ENCODE measurements at regions not wholly inside any gene's neighbourhood (a gene's known extent, or its start where the extent isn't known, plus 50 kb on each side); places are given as distances from the start of the nearest gene placed in this dataset.
"Not testable (repeated sequence)": the region's sequence is repeated elsewhere in the genome, so short reads cannot be mapped to it uniquely, and the experiment has no call there.

DNA sequence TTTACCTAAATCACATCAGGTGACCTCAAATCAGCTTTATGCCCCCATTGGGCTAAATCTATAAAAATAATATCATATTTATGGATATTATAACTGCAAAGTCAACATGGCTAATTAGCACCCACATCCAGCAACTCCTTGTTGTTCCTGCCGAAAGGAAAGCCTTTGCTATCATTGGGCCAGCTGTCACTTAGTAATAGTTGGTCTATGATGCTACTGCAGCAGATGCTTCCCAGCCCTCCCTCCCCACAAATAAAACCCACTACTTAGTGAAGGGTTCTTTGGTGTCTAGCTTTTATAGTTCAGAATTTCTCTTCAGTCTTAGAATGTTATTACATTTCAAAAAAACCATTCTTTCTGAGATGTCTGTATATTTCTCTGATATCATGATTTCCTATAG lies 116.9 kb upstream of the ENPEP start:
- no peak for DNase-seq

DNA sequence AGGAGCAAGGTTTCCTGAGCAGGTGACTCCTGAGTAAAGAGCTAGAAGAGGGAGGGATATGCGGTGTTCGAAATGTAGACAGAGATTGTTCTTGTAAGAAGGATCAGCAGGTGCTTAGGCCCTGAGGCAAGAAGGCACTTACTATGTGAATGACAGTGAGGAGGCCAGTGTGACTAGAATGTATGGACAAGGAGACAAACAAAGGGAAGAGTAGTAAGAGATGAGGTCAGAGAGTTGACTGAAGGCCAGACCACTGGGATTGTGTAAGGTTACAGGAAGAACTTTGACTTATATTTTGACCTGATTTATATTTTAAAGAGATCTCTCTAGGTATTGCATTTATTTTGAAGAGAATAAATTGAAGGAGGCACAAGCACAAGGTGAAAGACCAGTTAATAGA lies 118.4 kb upstream of the ENPEP start:
- DNase-seq = no peak

GRCh38 chr4:110354460-110354859 lies 121.5 kb upstream of the ENPEP start:
- DNase-seq = no peak

GRCh38 chr4:110352670-110353442 lies 123.1 kb upstream of the ENPEP start:
- no peak for DNase-seq

- DNase-seq = no peak
These were observed 127.1 kb upstream of the ENPEP start for GRCh38 chr4:110348711-110349383.

DNA sequence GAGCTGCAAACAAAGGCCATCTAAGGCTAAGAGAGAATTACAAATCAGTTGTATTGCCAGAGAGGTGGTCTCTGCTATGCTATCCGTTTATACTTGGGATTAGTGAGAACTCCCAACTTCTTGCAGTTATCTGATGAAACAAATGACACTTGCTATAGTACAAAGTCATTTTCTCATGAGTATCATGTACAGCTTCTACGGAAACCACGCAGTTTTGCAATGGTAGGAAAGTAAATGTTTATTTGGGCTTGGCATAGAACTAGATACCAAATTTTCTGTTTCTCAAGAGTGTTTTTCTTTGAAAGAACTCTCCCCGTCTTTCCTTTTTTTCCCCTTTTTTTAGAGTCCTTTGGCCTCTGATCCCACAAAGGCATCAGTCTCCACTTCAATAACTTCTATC lies 128.2 kb upstream of the ENPEP start:
- no peak for DNase-seq

DNA sequence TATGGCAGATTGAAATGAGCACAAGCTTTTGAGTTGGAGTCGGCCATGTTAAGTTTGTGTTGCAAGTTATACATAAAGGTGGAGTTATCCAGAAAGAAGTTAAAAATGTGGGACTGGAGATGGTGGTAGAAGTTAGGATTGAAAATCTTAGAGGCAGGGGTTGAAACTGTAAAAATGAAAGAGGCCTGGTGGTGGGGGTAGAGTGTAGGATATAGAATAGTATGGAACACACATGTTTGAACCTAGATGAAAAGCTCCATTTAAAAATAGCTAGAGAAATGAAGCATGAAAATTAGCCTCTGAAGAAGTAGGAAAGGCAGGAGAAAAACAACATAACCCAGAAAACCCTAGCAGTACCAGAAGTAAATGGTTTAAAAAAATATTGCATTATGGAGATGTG lies 131.8 kb upstream of the ENPEP start:
- no peak for DNase-seq

- DNase-seq = no peak
These were observed 132.4 kb upstream of the ENPEP start for GRCh38 chr4:110343534-110343933.

- DNase-seq = not testable (repeated sequence)
These were observed 134.8 kb upstream of the ENPEP start for GRCh38 chr4:110341118-110341517.

GRCh38 chr4:110335399-110335798 lies 137.0 kb upstream of the ELOVL6 start:
- DNase-seq = no peak

DNA sequence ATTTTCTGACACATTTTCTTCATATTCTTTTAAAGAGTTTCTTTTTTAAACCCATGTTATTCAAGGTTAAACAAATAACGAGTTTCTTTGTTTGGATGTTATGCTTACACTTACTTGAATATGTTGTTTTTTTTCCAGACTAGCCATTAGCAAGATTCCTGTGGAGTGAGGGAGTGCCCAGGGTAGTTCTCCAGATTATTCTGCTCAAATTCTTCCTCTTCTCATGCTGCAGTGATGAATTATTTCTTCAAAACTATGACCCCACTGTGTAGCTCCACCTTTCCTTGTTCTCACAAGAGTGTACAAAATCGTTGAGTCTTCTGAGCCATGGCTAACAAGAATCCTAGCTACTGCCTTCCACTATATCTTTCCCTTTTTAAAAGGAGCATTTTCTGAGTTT lies 134.1 kb upstream of the ELOVL6 start:
- DNase-seq = no peak

GRCh38 chr4:110326426-110326825 lies 128.0 kb upstream of the ELOVL6 start:
- DNase-seq = not testable (repeated sequence)

- no peak for DNase-seq
These were observed 112.4 kb upstream of the ELOVL6 start for GRCh38 chr4:110310795-110311194.

- no peak for DNase-seq
These were observed 111.3 kb upstream of the ELOVL6 start for GRCh38 chr4:110309675-110310074.

DNA sequence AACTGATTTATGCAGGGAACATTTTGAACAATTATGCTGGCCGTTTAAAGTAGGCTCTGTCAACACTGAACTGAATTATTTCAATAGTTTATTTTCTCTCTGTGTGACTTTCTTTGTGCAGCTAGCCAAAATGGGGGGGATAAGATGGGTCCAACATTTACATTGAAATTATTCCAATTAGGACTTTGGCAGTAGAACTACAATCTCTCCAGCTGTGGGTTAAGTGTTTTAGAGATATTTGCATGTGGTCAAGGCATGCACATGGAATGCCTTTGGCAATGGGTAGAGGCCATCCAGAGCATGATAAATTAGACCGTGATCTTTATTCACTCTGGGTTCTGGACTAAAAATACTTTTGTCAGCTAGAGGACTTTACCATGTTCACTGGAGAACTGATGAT lies 107.9 kb upstream of the ELOVL6 start:
- DNase-seq = no peak

DNA sequence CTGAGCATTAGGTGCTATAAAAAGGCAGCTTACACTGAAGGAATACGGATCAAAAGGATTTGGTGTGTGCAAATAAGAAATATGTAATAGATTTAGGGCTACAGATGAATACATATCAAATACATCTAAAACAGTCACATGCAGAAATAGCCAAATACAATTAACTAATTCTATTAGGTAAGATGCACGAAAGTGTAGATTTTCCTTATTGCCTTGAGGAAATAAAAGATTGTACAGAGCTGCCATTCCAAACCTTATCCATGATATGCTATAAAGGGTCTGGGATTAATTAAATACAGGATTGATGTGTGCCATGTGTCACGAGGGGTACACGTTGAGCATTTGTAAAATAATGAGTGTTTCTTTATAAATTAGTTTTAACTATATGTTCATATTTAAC lies 107.0 kb upstream of the ELOVL6 start:
- no peak for DNase-seq

DNA sequence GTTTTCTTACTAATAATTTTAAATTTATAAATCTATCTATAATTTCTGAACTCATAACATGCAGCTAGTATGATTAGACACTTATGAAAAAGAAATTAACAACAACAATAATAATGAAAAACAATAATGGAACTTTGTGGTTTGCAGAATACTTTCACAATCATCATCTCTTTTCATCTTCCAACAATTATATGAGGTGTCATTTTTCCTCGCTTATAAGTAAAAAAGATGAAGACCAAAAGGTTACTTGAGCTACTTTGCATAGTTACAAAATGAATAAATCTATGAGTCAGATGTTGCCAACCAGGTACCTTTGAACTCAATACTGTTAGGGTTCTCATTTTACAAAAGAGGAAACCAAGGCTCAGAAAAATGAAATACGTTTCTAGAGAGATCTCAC lies 98.5 kb upstream of the ELOVL6 start:
- DNase-seq = no peak

DNA sequence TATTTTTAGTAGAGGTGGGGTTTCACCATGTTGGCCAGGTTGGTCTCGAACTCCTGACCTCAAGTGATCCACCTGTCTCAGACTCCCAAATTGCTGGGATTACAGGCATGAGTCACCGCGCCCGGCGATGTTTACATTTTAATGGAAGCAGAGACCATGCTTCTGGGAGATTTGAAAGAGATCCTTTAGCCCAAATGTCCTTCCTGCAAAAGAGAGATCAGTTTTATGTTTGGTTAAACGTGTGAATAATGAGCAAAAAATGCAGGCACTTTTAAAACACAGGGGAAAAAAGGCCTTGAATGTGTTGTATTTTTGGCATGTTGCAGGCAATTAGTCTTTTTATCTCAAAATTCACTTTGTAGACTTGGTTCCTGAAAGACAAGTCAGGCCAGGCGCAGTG lies 95.8 kb upstream of the ELOVL6 start:
- no peak for DNase-seq

- DNase-seq = no peak
These were observed 94.8 kb upstream of the ELOVL6 start for GRCh38 chr4:110292994-110293744.

DNA sequence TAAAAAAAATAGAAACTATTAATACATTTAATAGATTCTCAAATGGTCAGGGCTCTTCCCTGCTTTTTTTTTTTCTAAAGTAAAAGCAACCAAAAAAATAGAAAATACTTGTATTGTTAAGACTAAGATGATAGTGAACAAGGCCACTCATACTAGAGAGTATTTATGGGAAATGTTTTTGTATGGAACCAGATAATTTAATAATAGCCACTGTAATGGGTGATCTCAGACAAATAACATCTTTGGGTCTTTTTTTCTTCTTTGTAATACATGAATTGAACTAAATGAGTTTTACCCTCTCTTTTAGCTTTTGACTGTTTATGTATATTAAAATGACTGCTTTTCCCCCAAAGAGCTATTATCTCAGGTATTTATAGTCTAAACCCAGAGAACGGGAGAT lies 92.1 kb upstream of the ELOVL6 start:
- DNase-seq = no peak

- no peak for DNase-seq
These were observed 91.2 kb upstream of the ELOVL6 start for GRCh38 chr4:110289601-110290100.

GRCh38 chr4:110287130-110287529 lies 88.7 kb upstream of the ELOVL6 start:
- DNase-seq = peak in 1 of 2 donors; percentile 11

DNA sequence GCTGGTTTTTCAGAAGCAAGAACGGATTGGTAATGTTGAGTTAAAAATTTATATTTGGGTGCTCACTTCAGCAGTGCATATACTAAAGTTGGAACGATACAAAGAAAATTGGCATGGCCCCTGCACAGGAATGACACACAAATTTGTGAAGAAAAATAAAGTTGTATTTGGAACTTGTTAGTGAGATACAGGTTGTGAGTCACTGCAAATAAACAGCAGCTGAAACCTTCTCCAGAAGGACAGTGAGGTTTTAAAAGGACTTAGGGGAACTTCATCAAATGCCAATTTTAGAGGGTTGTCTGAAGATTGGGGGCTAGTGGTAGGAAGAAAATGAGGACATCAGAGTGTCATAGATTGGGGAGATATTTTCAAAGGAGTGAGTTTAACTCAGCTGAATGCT lies 79.7 kb upstream of the ELOVL6 start:
- no peak for DNase-seq

- DNase-seq = no peak
These were observed 77.5 kb upstream of the ELOVL6 start for GRCh38 chr4:110275871-110276270.

All from stimulated activated CD4-positive, alpha-beta T cell treated with anti-CD3 and anti-CD28 coated beads, Interleukin-2, amount 100 ng/mL, for 24 hours (primary cell).